ENCODE measurements at regions not wholly inside any gene's neighbourhood (a gene's known extent, or its start where the extent isn't known, plus 50 kb on each side); places are given as distances from the start of the nearest gene placed in this dataset.

DNA sequence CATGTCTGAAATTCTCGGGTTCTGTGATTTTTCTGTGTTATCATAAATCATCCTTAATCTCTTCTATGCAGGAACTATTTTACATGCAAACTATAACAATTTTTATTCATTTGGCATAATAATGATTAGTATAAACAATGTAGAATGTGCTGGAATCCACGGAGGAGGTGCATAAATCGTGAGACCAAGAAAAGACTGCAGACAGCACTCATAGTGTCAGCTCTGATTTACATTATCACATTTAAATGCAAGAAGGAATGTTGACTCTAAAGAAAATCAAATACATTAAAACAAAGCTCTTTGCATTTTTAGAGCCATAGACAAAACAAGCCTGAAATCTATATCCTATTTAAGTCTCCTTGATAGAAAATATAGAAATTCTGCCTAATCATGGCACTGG lies 501.7 kb upstream of the STXBP6 start:
- Histone ChIP-seq H3K4me2 (ENCODE audit: insufficient read depth, low read length) (no peak overlapping the region), H4K20me1 (replicated peaks; ENCODE audit: control insufficient read depth, extremely low read depth, insufficient read depth, low read length) (no peaks in the 10 kb centered on the region), H3K4me3 (replicated peaks in 1 of 3; ENCODE audit: insufficient read depth in 1 of 3, low read depth in 1 of 3, low read length in 3 of 3) (no peak overlapping the region), H3K9ac (replicated peaks; ENCODE audit: extremely low read depth, insufficient read depth, low read length) (no peak overlapping the region), H3K79me2 (ENCODE audit: control insufficient read depth, insufficient read depth, low read length) (no peaks in the 10 kb centered on the region), H3K9me1 (replicated peaks; ENCODE audit: control insufficient read depth, extremely low read depth, insufficient read depth, low read length) (no peaks in the 10 kb centered on the region), H3K4me1 (ENCODE audit: control insufficient read depth, extremely low read depth, insufficient read depth, low read length) (no peaks in the 10 kb centered on the region), H2AFZ (ENCODE audit: low read depth, low read length) (no peak overlapping the region), H3K36me3 (ENCODE audit: control insufficient read depth in 2 of 2, extremely low read depth in 1 of 2, insufficient read depth in 2 of 2, low read length in 2 of 2) (no peaks in the 10 kb centered on the region), H3K27ac (ENCODE audit: insufficient read depth, low read depth, low read length) (no peak overlapping the region), H3K27me3 (ENCODE audit: control insufficient read depth in 2 of 2, insufficient read depth in 2 of 2, low read length in 2 of 2) (no peaks in the 10 kb centered on the region), H3K9me3 (replicated peaks; ENCODE audit: control insufficient read depth, insufficient read depth, low read length) (peaks cover 2% of the 10 kb centered on the region)
- intact Hi-C loops (cut with micrococcal nuclease): no loop called here
- BruUV-seq (replicated peaks): no TSS peak
- TF ChIP-seq, protein P1, sequence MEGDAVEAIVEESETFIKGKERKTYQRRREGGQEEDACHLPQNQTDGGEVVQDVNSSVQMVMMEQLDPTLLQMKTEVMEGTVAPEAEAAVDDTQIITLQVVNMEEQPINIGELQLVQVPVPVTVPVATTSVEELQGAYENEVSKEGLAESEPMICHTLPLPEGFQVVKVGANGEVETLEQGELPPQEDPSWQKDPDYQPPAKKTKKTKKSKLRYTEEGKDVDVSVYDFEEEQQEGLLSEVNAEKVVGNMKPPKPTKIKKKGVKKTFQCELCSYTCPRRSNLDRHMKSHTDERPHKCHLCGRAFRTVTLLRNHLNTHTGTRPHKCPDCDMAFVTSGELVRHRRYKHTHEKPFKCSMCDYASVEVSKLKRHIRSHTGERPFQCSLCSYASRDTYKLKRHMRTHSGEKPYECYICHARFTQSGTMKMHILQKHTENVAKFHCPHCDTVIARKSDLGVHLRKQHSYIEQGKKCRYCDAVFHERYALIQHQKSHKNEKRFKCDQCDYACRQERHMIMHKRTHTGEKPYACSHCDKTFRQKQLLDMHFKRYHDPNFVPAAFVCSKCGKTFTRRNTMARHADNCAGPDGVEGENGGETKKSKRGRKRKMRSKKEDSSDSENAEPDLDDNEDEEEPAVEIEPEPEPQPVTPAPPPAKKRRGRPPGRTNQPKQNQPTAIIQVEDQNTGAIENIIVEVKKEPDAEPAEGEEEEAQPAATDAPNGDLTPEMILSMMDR (IDR thresholded peaks at IDR 0.05; ENCODE audit: extremely low read depth in 1 of 2, insufficient read depth in 1 of 2, low read depth in 1 of 2, low read length in 2 of 2): no peak
- TF ChIP-seq FOS (IDR thresholded peaks at IDR 0.05; ENCODE audit: borderline replicate concordance, insufficient read depth, low read length): no peak
- no peak for TF ChIP-seq JUN (IDR thresholded peaks at IDR 0.05; ENCODE audit: borderline replicate concordance, insufficient read depth, insufficient read length, low read depth)
- DNase-seq (ENCODE audit: low read depth, low spot score) (no peak), FAIRE-seq (no peak)
- dilution Hi-C loops (cut with MboI; ENCODE audit: extremely low pct_ligation_motif_present, low sequenced_read_pairs): no loop called here
- POLR2A ChIA-PET: no interaction called here
- CTCF ChIA-PET: no interaction called here

DNA sequence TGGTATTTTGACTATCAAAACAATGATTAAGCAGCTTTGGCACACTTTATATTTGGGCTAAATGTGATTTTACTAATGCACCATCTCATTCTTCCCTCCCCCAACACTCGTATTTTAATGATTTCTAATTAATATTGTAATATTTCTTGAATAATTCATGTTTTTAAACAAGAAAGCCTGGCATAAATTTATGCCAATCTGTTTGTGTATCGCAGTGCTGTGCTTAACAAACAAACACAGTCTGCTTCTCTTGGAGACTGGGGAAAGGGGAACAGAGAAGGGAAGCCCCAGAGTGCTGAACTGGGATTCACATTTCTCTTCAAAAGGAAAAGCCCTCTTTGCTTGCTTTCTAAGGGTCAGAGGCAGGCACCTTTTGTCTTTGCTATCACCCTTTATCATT lies 496.9 kb upstream of the STXBP6 start:
- Histone ChIP-seq H3K36me3 (ENCODE audit: control insufficient read depth in 2 of 2, extremely low read depth in 1 of 2, insufficient read depth in 2 of 2, low read length in 2 of 2) (no peaks in the 10 kb centered on the region), H3K9me1 (replicated peaks; ENCODE audit: control insufficient read depth, extremely low read depth, insufficient read depth, low read length) (no peaks in the 10 kb centered on the region), H3K4me3 (replicated peaks in 1 of 3; ENCODE audit: insufficient read depth in 1 of 3, low read depth in 1 of 3, low read length in 3 of 3) (no peak overlapping the region), H3K27me3 (ENCODE audit: control insufficient read depth in 2 of 2, insufficient read depth in 2 of 2, low read length in 2 of 2) (no peaks in the 10 kb centered on the region), H3K9ac (replicated peaks; ENCODE audit: extremely low read depth, insufficient read depth, low read length) (no peak overlapping the region), H2AFZ (ENCODE audit: low read depth, low read length) (no peak overlapping the region), H3K9me3 (replicated peaks; ENCODE audit: control insufficient read depth, insufficient read depth, low read length) (no peaks in the 10 kb centered on the region), H4K20me1 (replicated peaks; ENCODE audit: control insufficient read depth, extremely low read depth, insufficient read depth, low read length) (no peaks in the 10 kb centered on the region), H3K4me2 (ENCODE audit: insufficient read depth, low read length) (no peak overlapping the region), H3K4me1 (ENCODE audit: control insufficient read depth, extremely low read depth, insufficient read depth, low read length) (no peaks in the 10 kb centered on the region), H3K79me2 (ENCODE audit: control insufficient read depth, insufficient read depth, low read length) (no peaks in the 10 kb centered on the region), H3K27ac (ENCODE audit: insufficient read depth, low read depth, low read length) (no peak overlapping the region)
- FAIRE-seq: no peak
- DNase-seq (ENCODE audit: low read depth, low spot score): no peak
- POLR2A ChIA-PET: no interaction called here
- TF ChIP-seq EZH2 (IDR thresholded peaks at IDR 0.05; ENCODE audit: borderline replicate concordance, low read depth, low read length, severe bottlenecking) (no peak), POLR2A (IDR thresholded peaks at IDR 0.05; ENCODE audit: low read depth, low read length) (no peak), MYC (IDR thresholded peaks at IDR 0.05; ENCODE audit: low read depth, low read length) (no peak), GATA2 (IDR thresholded peaks at IDR 0.05; ENCODE audit: insufficient read depth, insufficient read length, low read depth, low read length) (no peak), POLR2AphosphoS5 (IDR thresholded peaks at IDR 0.05; ENCODE audit: insufficient read depth, low read depth, low read length) (no peak), FOS (IDR thresholded peaks at IDR 0.05; ENCODE audit: borderline replicate concordance, insufficient read depth, low read length) (no peak), JUN (IDR thresholded peaks at IDR 0.05; ENCODE audit: borderline replicate concordance, insufficient read depth, insufficient read length, low read depth) (no peak)
- TF ChIP-seq, protein P1 (IDR thresholded peaks at IDR 0.05; ENCODE audit: extremely low read depth in 1 of 2, insufficient read depth in 1 of 2, low read depth in 1 of 2, low read length in 2 of 2): no peak
- TF ChIP-seq, protein P2, sequence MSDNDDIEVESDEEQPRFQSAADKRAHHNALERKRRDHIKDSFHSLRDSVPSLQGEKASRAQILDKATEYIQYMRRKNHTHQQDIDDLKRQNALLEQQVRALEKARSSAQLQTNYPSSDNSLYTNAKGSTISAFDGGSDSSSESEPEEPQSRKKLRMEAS (IDR thresholded peaks at IDR 0.05; ENCODE audit: insufficient read depth, insufficient read length): no peak
- intact Hi-C loops (cut with micrococcal nuclease) (no loop called here), dilution Hi-C loops (cut with MboI; ENCODE audit: extremely low pct_ligation_motif_present, low sequenced_read_pairs) (no loop called here)
- CTCF ChIA-PET: no interaction called here
- no TSS peak for BruUV-seq (replicated peaks)
